HG03103 (cell line): ENCODE measurements at regions not wholly inside any gene's neighbourhood (a gene's known extent, or its start where the extent isn't known, plus 50 kb on each side); places are given as distances from the start of the nearest gene placed in this dataset.
A peak's percentile ranks its signal among the peaks of the same experiment; 100 is the strongest.

Experiments used
- ATAC-seq: cut with Tn5 transposase; IDR thresholded peaks from one replicate; pipeline ENCODE4 v1.9.1; 2021; ENCODE audit warnings: low read depth; ENCODE audit not compliant: unreplicated experiment

DNA sequence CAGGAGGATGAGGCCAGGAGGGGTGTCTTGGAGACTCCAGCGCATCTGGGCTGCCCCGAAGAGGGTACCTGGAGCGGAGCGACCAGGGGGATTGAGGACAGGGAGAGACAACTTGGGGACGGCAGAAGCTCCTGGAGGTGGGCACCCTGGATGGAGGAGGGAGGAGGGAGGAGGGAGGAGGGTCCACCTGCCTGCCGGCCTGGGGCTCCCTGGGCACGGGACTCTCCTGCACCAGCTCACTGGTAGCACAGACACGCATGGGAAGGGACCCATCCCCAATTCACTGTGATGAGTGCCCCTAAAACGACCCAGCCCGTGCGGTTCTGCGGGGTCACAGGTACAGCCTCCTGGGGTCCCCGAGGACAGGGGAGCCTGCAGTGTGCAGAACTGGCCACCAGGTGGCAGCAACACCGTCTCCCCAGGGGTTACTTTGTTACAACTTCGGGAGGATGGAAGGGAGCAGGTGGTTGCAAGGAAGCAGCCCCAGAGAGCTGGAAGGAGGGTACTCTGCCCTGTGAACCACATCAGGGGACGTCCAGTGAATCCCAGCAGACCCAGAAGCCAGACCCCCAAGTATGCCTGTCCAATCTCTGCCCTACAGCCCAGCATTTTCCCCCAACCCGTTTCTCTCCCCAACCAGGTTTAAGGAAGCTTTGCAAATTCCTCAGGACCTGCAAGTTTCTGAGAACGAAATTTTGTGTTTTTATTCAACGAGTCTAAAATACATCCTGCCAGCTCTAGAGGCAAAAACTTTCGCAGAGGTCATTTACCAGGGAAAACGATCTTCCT, 482.4 kb downstream of the NPHP4 start:
- ATAC-seq: peak; percentile 57

GRCh38 chr1:5508669-5509330, 483.4 kb downstream of the NPHP4 start:
- ATAC-seq: no peak

DNA sequence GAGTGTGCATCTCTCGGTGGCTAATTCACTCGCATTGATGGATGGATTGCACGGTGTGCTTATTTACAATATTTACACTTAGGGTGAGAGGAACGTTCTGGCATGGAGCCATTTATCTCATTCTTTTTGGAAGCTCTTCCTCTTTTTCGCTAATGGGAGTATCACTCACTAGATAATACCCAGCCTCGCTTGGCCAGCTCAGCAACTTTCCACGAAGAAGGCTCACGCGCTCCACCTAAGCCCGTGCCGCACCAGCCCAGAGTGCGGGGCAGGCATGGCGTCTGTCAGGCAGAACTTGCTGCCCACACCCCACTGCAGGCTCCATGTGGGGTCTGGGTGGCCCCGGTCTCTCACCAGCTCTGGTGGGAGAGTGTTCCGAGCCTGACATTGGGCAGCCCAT, 484.9 kb downstream of the NPHP4 start:
- ATAC-seq: no peak

DNA sequence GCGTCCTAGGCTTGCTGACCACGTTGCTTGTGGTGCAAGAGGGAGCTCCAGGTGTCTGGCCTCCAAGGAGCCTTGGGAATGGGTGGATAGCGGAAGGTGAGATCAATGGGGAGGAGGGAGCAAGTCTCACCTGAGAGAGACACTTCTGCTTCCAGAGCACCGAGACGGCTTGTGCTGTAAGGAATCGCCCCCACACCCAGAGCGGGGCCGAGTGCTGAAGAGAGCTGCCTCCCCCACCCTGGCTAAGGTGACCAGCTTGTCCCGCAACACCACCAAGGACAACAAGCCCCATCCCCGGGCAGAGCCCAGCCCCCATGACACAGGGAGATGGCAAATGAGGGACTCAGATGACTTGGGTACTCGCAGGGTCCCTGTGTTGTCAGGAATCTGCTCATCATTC, 485.6 kb downstream of the NPHP4 start:
- ATAC-seq: no peak

DNA sequence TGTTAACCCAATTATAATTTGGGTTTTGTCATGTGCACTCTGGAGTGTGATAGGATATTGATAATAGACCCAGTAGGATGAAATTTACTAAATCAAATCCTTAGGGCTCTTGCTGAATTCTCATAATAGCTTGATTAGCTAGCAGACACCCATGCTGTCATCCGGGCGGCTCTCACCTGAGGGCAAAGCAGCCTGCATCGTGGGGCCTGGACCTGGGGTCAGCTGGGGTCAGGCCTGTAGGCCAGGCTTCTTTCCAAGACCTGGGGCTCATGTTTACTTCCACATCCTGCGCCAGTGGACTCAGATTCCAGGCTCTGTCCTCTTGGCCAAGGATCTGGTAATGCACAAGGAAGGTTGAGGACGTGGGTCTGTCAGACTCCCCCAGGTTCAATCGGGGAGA, 486.3 kb downstream of the NPHP4 start:
- no peak for ATAC-seq

GRCh38 chr1:5504364-5504740, 487.9 kb downstream of the NPHP4 start:
- no peak for ATAC-seq

- ATAC-seq: no peak
Observed at GRCh38 chr1:5503556-5504363, 488.5 kb downstream of the NPHP4 start.

- no peak for ATAC-seq
Observed at GRCh38 chr1:5502311-5503194, 489.7 kb downstream of the NPHP4 start.

DNA sequence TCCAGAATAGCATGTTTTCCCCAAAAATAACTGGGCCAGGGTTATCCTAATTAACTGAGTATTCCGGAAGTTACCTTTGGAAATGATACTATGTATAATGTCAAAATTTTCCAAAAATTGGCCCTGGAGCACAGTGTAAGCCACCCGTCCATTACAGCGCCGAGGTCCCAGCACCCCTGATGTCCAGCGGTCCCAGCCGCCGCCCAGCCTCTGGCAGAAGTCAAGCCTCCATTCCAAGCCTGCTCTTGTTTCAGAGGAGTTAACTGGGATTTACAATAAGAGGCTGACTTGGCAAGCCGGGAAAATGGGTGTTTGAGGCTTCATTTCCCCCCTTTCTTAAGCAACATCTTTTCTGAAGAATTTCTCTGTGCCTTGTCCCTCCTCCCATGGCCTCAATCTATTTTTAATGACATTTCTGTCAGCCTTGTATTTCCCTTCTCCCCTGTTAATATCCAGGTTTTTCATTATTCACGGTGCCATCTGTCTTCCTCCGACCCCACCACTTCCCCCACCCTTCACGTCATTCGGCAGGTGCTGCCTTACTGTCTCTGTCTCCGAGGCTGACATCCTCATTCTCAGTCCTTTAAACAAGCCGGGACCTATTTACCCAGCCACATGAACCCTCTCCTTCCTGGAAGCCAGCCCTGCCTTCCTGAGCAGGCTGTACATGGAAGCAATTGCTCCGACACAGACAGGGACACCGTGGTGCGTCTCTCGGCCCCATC, 490.9 kb downstream of the NPHP4 start:
- ATAC-seq: no peak

GRCh38 chr1:5500541-5500940, 491.7 kb downstream of the NPHP4 start:
- ATAC-seq: no peak

GRCh38 chr1:5497503-5497902, 494.7 kb downstream of the NPHP4 start:
- ATAC-seq: no peak

GRCh38 chr1:5495596-5496410, 496.4 kb downstream of the NPHP4 start:
- no peak for ATAC-seq

DNA sequence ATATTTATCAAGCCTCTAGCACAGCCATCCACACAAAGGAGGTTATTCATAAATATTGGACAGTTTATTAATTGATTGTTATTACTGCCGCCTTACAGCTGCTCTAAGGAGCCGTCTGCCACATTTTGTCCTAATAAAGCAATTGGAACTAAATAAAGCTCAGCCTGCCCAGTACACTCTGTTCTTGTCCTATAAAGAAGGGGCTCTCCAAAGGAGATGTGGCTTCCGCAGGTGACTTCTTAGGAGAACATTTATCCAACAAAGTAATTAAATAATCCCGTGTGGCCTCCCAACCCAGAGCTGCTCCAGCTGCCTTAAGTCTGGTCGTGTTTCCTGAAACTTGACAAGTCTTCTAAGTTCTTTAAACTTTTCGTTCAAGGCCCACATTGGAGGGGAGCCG, 497.7 kb downstream of the NPHP4 start:
- no peak for ATAC-seq

- ATAC-seq: no peak
Observed at GRCh38 chr1:5493851-5494311, 498.3 kb downstream of the NPHP4 start.

DNA sequence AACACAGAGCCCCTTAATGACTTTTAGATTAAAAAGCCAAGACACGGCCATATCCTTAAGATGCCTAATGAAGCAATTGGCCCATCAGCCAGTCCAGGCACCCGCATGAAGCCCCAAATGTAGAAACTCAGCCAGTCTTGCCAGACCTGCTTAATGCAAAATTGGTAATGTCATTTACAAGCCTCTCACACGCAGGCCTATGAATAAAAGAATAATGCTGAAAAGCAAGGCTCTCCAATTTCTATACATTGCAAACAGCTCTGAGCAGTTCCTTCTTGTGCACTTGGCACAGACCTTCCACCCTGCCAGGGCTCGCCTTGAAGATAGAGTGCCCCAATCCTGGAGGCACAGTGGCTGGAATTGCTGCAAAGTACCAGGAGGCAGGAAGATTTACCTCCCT, 498.9 kb downstream of the NPHP4 start:
- ATAC-seq: no peak

GRCh38 chr1:5492846-5493245, 499.4 kb downstream of the NPHP4 start:
- ATAC-seq: no peak

- no peak for ATAC-seq
Observed at GRCh38 chr1:5491207-5491904, 500.9 kb downstream of the NPHP4 start.

GRCh38 chr1:5490635-5491034, 501.6 kb downstream of the NPHP4 start:
- ATAC-seq: no peak
